CMK (cell line): ENCODE measurements at regions not wholly inside any gene's neighbourhood (a gene's known extent, or its start where the extent isn't known, plus 50 kb on each side); places are given as distances from the start of the nearest gene placed in this dataset.
"Not testable (repeated sequence)": the region's sequence is repeated elsewhere in the genome, so short reads cannot be mapped to it uniquely, and the experiment has no call there.

ENCODE experiments used
- DNase-seq: peaks from one replicate; pipeline ENCODE4 v3.0.0-alpha.2; 2010; ENCODE audit warnings: low read depth

GRCh38 chr9:12997009-12997408, 222.2 kb downstream of the LURAP1L start:
- no peak for DNase-seq

DNA sequence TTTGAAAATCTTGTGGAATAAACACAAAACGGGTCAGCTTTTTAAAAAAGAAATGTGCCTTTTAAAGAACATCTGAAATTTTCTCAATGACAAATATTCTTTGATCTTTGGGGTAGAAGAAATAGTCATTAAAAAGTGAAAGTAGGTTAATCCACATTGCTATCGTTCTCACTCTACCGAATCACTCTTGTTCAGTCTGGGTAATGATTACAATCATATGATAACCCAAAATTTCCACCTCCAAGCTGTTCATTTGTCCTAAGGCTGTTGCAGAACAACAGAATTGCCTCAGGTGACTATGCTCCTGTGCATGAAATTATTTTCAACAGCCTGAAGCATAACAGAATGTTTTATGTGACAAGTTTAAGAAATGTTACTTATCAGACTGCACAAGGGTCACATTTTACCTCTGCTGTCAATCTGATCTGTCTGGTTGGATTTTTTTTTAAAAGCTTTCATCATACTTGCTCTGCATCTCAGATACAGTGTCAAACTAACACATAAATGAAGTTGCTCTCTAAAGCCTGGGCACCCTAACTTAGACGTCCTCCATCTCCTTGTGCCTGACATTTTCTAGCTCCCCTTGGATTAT, 227.3 kb downstream of the LURAP1L start:
- no peak for DNase-seq

DNA sequence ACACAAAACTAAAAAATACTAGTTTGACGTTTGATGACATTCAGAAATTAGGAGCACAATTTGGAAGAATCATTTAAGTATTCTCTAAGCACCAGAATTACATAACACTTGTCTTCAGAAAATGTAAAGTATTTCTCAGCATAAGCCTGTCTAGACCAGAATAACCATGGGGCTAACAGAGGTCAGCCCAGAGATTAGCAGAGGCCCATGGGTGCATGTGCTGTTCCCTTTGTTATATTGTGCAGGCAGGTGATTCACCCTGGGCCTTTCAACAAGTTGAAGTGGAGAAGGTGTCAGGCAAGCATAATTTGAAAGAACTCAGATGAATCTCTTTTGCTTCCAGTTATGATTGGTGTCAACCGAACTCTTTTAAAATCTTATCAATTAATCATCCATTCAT, 227.9 kb downstream of the LURAP1L start:
- no peak for DNase-seq

- DNase-seq: no peak
Observed at GRCh38 chr9:13009871-13010270, 235.1 kb downstream of the LURAP1L start.

DNA sequence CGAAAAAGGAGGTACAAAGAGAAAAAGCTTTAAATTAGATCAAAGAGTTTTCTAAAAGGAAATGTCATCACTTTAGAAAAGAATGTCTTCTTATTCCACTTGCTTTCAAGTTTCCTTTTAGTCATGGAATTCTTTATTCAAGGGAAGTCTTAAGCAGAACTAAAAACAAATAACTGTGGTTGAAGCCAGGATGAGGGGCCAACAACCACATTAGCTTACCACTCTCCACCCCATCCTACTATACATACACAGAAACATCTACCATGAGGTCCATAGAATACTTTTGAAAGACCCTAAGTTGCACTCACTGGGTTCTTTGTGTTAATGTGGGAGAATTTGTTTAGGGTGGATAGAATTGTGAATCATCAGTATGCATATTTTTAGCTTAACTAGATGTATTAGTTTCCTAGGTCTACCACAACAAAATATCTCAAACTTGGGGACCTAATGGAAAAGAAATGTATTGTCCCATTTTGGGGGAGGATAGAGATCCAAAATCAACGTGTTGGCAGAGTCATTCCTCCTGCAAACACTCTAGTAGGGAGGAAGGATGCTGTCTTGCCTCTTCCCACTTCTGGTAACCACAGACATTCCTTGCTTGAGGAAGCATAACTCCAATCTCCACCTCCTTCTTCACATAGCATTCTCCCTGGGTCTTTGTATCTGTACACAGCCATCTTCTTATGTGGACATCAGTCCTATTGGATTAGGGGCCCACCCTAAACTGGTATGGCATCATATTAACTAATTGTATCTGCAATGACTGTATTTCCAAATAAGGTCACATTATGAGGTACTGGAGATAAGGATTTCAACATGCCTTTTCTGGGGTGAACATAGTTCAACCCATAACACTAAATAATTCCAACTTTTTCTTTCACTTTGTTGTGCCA, 239.4 kb downstream of the LURAP1L start:
- no peak for DNase-seq

- no peak for DNase-seq
Observed at GRCh38 chr9:13017260-13017659, 242.4 kb downstream of the LURAP1L start.

DNA sequence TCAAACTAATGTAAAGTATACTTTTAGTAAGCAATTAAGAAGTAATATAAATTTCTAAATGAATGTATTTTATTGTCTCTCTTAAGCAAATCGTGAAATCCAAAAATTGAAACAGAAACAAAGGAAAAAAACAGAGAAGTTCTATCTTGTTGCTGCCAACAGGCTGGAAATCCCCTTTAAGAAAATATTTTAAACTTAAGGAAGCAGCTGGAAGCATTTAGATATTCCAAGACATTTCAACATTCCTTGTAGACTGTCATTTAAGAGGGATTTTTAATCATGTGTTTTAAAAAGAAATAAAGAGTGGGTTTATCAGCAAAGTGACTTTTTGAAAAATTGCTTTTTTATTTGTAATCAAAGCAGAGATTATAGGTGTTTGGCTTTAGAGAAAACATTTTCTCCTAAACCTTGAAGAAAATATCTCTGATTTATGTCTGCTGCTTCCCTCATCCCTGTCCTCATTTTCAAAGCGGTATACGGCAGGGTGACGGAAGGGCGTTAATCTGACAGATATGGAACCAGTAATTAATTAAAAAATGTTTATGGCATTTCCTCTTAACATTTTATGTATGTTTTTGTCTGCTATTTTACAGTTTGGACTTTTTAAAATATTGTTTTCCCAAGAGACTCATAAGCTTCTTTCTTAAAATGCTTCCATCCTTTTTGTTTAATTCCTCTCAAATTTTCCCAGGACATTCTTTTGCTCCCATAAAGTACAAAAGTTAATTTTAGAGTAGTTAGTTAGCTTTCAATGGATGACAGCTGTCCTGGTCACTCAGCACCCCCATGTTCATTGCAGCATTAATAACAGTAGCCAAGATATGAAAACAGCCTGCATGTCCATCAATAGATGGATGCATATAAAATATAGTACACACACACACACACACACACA, 245.6 kb downstream of the LURAP1L start:
- no peak for DNase-seq

DNA sequence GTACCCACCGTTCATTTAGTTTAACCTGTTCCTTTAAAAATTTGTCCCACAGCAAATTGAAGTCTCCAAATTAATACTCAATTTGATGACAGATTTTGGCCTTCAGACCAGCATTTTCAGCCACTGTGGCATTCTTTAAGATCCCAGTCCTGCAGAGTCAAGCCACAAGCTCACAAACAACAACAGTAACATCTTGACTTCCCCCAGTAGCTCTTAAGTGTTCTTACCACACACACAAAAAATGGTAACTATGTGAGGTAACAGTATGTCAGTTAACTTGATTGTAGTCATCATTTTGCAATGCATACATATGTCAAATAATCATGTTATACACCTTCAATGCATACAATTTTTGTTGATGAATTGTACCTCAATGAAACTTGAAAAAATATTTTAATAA, 247.9 kb downstream of the LURAP1L start:
- no peak for DNase-seq

GRCh38 chr9:13023498-13023897, 248.7 kb downstream of the LURAP1L start:
- DNase-seq: no peak

GRCh38 chr9:13026956-13027355, 252.1 kb downstream of the LURAP1L start:
- no peak for DNase-seq

DNA sequence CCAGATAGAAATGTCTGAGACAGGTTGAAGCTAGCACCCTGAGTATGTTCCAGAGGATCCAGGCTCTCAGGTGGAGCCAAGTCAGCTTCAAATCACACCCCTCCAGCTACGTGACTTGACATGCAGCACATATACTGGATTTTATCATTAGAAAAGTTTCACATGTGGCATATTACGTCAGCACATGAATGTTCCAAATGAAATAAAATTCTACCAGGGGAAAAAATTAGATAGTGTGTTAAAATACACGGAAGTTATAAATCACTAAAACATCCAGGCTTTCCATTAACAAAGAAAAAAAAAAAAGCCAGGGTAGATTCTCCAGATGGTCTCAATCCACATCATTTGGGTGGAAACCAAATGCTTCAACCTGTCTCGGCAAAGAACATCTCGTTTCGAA, 251.6 kb downstream of the MPDZ start:
- no peak for DNase-seq

DNA sequence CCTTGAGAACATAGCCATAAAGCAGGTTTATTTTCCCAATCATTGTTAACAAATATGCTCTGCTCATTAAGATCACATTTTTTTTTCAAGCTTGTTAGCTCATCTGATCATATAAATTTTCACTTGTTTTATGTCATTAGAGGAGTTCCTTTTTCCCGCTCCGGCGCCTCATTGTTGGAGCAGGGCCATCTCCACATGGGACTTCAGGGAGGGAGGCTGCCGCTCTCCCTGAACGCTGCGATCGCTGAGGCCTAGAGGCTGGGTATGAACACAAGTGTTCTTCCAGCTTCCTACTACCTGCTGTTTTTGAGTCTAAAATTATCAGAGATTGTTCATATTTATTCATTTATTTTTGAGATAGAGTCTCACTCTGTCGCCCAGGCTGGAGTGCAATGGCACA, 246.9 kb downstream of the MPDZ start:
- DNase-seq: no peak

DNA sequence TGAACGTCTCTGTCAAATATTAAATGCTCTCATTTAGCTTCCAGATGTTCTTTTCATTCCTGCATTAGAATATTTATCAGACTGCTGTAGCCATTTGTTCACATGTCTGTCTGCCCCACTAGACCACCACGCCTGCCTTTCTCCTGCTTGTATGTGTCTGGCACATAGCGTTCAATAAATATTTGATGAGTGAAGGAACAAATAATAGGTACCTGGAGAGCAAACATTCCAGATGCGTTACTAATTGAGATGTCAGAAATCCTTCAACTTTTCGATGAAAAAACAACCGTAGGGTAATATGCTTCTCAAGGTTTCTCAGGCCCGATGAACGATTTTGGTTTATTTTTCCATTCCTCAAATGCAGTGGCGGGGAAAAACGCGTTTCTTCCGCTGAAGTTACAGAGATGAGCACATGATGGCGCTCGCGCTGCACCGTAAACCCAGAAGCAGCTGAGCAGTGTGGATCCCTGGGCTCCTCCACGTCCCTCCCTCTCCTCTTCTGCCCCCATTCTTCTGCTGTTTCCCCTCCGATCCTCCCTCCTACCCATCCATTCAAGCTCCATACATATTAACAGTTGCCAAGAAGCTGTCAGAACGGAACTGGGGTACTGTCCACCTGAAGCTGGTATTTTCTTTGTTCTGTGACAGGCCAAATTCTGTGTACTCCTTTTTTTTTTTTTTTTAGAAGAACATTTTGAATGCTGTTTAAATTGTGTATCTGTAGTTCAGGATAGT, 245.4 kb downstream of the MPDZ start:
- no peak for DNase-seq

GRCh38 chr9:13034694-13035002, 244.8 kb downstream of the MPDZ start:
- DNase-seq: no peak

- no peak for DNase-seq
Observed at GRCh38 chr9:13035822-13036221, 243.7 kb downstream of the MPDZ start.

- not testable (repeated sequence) for DNase-seq
Observed at GRCh38 chr9:13037808-13038207, 241.7 kb downstream of the MPDZ start.

- DNase-seq: no peak
Observed at GRCh38 chr9:13047827-13048587, 231.5 kb downstream of the MPDZ start.

DNA sequence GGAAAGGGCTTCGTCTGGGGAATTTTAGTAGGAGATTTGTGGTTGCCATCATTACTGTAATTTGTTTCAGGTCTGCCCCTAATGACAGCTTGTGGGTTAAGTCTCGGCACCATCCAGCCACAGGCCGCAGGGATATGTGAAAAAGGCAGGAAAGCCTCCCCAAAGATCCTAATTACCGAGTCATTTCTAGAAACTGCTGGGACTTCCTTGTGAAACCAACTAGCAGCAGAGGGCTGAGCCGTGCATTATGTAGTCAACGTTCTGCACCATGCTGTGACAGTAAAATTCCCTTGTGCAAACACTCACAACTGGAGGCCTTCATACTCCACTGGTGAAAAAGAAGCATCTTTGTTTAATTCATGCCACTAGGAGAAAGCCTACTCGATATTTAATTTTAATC, 230.3 kb downstream of the MPDZ start:
- no peak for DNase-seq

DNA sequence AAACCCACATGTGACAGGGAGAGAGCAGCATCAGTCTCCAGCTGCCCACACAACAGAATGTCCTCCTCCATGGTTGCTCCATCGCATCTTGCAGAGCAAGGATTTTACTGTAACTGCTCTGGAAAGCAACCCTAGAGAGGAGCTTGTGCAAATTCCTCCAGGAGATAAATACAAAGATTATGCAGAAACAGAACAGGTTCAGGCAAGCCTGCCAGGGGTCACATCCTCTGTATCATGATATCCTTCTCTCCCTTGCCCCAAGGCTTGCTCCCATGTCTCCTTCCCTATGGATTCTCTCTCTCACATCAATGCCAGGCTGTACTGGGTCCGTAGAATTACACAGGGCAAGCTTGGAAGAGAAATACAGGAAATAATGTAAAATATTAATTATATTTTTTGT, 226.0 kb downstream of the MPDZ start:
- no peak for DNase-seq

DNA sequence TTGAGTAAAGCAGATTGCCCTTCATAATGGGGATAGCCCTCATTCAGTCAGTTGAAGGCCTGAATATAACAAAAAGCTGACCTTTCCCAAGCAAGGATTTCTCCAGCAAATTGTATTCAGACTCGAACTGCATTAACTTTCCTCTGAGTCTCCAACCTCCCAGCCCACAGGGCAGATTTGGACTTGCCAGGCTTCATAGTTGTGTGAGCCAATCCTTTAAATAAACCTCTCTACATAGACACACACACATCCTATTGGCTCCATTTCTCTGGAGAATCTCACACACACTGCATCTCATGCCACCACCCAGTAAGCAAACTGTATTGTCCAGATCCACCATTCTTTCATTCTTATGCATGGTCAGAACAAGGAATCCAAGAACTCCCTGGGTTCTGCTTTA, 225.1 kb downstream of the MPDZ start:
- DNase-seq: no peak
